Globus pallidus (tissue), 1 donor: ENCODE measurements at regions not wholly inside any gene's neighbourhood (a gene's known extent, or its start where the extent isn't known, plus 50 kb on each side); places are given as distances from the start of the nearest gene placed in this dataset.

Experiments
- DNase-seq: peaks from one replicate; pipeline ENCODE4 v3.0.0-alpha.2; 2015; ENCODE audit warnings: low spot score

- DNase-seq = no peak
Measured at GRCh38 chr20:40959325-40960092, 69.1 kb upstream of the TOP1 start.

DNA sequence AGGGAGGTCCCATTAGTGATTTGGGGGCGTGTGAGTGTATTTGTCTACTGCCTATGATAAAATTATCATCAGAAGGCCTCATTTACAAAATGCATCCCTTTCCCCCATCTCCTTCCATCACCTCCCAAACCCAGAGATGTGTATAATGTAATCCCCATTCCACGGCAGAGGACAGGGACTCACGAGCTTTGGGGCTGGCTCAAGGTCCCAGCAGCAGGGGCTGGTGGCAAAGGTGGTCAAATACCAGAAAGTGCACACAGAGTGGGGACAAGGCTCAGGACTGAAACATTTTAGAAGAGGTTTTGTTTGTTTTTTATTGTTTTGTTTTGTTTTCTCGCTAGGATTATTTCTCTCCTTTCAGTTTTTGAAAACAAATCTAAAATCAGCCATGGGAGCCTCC, 68.5 kb upstream of the TOP1 start:
- no peak for DNase-seq

- DNase-seq = no peak
Measured at GRCh38 chr20:40960521-40960956, 68.1 kb upstream of the TOP1 start.

DNA sequence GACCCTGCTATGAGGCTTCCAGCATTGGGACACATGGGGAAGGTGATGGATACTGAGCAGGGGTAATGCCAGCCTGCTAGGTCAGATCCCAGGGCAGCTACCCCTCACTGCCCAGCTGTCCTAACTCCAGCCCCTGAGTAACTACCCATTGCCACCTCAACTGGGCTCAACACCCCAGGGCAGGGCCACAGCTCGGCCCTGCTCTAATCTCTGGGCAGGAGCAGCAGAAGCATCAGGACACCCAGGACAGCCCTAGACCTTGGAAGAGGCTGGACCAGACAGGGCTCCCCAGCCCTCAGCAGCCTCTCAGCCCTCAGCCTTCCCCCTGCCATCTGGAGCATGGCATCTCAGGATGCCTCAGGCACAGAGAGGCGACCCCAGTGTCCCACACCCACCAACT, 67.4 kb upstream of the TOP1 start:
- DNase-seq = no peak

DNA sequence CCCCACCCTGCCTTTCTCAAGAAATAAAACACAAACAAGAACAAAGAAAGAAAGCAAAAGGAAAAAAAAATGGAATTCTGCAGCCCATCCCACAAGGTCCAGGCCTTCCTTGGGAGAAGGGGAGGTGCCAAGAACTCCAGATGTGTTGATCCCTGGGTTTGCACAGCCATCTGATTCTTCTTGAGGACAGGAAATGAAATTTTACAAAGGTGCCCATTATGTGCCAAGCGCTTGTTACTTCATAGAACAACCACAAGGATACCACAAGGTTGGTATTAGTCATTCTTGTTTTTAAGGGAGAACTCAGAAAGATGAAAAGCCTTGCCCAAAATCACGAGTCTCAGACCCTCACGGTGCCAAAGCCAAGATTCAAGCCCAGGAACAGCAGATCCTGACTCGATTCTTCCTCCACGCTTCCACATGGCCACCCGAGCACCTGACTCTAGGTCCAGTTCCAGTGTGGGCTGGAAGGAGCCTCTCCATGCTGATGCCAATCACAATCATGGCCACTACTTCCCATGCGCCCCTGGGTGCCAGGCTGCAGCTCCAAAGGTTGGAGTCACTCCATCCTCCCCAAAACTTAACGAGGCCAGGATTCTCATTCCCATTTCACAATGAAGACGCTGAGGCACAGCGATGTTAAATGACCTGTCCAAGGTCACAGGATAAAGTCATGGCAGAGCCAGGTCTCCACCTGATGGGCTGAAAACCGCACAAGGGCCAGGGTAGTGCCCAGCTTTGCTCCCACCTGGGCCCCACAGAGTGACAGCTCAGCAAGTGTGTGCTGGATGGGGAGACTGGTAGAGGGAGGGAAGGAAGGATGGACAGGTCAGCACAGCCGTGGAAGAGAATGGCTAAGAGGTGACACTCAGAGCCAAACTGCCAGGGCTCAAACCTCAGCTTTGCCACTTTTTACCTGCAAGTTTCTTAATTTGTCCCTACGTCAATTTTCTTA, 66.7 kb upstream of the TOP1 start:
- no peak for DNase-seq

GRCh38 chr20:40962733-40963504, 65.7 kb upstream of the TOP1 start:
- DNase-seq = peak; percentile 50

- DNase-seq = no peak
Measured at GRCh38 chr20:40963505-40963845, 65.1 kb upstream of the TOP1 start.

GRCh38 chr20:40965671-40966070, 63.0 kb upstream of the TOP1 start:
- DNase-seq = no peak

- DNase-seq = no peak
Measured at GRCh38 chr20:40966103-40966502, 62.5 kb upstream of the TOP1 start.

- DNase-seq = no peak
Measured at GRCh38 chr20:40966516-40967185, 62.0 kb upstream of the TOP1 start.

- DNase-seq = no peak
Measured at GRCh38 chr20:40967700-40968099, 60.9 kb upstream of the TOP1 start.

DNA sequence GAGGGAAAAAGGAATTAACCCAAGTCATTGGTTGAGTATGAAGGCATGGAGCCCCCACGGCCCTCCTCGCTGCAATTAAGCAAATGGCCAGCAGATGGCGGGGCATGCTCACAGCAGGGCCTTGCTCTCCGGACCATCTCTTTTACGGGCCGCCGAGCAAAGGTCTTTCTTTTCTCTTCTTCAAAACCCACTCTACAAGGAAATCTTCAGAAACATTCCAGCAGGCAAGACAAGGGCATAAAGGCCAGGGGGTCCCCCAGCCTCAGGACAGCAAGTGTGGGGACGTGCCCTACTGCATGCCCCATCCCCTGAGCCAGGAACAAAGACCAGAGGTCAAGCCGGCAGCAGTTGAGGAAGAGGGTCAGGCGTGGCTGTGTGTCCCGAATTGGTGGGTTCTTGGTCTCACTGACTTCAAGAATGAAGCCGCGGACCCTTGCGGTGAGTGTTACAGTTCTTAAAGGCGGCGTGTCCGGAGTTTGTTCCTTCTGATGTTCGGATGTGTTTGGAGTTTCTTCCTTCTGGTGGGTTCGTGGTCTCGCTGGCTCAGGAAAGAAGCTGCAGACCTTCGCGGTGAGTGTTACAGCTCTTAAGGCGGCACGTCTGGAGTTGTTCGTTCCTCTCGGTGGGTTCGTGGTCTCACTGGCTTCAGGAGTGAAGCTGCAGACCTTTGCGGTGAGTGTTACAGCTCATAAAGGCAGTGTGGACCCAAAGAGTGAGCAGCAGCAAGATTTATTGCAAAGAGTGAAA, 59.6 kb upstream of the TOP1 start:
- peak; percentile 63 for DNase-seq

- DNase-seq = no peak
Measured at GRCh38 chr20:40970218-40970617, 58.4 kb upstream of the TOP1 start.

DNA sequence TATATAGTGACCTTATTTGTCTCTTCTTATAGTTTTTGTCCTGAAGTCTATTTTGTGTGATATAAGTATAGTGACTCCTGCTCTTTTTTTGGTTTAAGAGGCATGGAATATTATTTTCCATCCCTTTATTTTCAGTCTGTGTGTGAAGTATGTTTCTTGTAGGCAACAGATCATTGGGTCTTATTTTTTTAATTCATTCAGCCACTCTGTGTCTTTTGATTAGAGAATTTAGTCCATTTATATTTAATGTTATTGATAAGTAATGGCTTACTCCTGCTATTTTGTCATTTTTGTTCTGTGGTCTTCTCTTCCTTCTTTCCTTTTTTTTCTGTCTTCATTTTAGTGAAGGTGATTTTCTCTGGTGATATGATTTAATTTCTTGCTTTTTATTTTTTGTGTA, 51.4 kb upstream of the TOP1 start:
- no peak for DNase-seq

GRCh38 chr20:40978761-40979160, 49.9 kb upstream of the TOP1 start:
- DNase-seq = no peak
